Fibroblast of peridontal ligament (primary cell): ENCODE measurements at regions not wholly inside any gene's neighbourhood (a gene's known extent, or its start where the extent isn't known, plus 50 kb on each side); places are given as distances from the start of the nearest gene placed in this dataset.

ENCODE experiments used
- DNase-seq: peaks from one replicate; pipeline ENCODE4 v3.0.0-alpha.2; 2010; ENCODE audit errors: extremely low read depth

DNA sequence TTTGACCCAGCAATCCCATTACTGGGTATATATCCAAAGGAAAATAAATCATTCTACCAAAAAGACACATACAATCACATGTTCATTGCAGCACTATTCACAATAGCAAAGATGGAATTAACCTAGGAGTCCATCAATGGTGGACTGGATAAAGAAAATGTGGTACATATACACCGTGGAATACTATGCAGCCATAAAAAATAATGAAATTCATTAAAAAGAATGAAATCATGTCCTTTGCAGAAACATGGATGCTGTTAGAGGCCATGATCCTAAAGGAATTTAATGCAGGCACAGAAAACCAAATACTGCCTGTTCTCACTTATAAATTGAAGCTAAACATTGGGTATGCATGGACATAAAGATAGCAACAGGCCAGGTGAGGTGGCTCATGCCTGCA, 61.9 kb upstream of the BMP6 start:
- DNase-seq = no peak

DNA sequence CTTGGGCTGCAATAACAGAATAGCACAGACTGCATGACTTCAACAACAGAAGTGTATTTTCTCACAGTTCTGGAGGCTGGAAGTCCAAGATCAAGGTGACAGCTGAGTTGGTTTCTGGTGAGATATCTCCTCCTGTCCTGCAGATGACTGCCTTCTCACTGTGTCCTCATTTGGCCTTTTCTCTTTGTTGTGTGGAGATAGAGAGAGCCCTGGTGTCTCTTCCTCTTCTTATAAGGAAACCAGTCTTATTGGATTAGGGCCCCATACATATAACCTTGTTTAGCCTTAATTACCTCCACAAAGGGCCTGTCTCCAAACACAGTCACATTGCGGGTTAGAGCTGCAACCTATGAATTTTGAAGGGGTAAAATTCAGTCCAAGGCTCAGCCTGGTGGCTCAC, 57.0 kb upstream of the BMP6 start:
- no peak for DNase-seq

GRCh38 chr6:7669742-7670141, 56.2 kb upstream of the BMP6 start:
- no peak for DNase-seq

DNA sequence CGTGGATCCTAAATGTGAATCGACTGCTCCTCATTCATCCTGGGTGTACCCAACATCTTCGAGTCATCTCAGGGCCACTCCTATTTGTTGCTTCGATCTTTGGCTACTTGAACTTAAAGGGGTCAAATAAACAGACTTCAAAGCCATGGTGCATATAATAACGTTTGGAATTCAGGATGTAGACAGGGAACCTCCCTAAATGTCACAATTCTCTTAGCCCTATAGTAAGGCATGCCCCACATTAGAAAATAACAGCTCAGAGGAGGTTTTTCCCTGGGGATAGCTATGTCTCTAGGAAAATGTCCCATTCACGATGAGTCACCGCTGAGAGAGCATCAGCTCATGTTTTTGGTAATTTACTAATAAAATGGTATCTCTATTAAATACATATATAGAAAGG, 54.8 kb upstream of the BMP6 start:
- peak; percentile 66 for DNase-seq

- peak; percentile 93 for DNase-seq
Measured at GRCh38 chr6:7671581-7671980, 54.3 kb upstream of the BMP6 start.

- peak; percentile 71 for DNase-seq
Measured at GRCh38 chr6:7672066-7673062, 53.5 kb upstream of the BMP6 start.

DNA sequence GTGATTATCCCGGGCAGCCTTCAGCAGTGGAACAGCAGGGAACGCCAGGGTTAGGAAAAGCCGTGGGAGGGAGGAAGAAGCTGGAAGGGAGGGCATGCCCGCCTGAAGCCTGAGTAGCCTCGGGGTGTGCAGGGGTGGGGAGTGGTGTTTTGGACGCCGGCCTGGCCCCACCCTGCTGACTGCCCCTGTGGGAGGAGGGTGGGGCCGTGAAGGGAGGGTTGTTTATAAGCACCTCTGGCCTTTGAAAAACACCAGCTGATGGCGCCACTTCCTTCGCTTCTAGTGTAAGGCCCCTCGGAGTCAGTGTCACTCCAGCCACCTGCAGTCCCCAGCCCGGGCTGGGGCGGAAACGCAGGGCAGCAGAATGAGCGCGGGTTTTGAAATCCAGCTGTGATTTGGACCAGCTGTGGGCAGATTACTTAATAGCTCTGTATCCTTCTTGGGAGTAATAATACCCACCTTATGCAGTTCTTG, 52.8 kb upstream of the BMP6 start:
- DNase-seq = peak; percentile 66

DNA sequence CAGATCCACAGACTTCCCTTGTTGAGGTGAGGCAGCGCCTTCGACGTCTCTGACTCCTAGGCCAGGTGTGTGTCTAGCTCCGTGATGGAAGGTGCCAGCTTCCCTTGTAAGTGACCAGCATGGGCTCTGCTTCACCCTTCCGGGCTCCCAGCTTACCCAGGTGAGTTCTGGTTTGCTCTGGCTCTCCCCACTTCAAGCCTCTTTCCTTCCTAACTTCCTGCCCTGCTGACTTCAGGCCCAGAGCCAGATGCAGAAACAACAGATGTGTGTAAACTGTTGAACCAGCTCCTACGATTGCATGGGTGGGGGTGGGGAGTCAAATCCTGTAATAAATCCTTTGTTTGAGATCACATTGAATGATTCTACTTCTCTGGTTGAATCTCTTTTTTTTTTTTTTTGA, 51.6 kb upstream of the BMP6 start:
- DNase-seq = no peak

- DNase-seq = no peak
Measured at GRCh38 chr6:7675353-7675945, 50.5 kb upstream of the BMP6 start.
